ENCODE measurements at regions not wholly inside any gene's neighbourhood (a gene's known extent, or its start where the extent isn't known, plus 50 kb on each side); places are given as distances from the start of the nearest gene placed in this dataset.

DNA sequence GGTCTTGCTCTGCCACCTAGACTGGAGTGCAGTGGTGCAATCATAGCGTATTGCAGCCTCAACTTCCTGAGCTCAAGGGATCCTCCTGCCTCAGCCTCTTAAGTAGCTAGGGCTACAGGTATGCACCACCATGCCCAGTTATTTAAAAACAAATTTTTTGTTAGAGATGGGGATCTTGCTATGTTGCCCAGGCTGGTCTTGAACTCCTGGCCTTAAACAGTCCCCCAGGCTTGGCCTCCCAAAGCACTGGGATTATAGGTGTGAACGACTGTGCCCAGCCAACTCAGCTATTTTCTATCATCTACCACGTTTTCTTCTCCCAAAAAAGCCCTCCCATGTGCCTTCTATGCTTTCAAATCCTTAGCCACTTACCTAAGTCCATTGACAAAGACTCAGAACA, 243.7 kb upstream of the SOX4 start:
- TF ChIP-seq, protein P1, sequence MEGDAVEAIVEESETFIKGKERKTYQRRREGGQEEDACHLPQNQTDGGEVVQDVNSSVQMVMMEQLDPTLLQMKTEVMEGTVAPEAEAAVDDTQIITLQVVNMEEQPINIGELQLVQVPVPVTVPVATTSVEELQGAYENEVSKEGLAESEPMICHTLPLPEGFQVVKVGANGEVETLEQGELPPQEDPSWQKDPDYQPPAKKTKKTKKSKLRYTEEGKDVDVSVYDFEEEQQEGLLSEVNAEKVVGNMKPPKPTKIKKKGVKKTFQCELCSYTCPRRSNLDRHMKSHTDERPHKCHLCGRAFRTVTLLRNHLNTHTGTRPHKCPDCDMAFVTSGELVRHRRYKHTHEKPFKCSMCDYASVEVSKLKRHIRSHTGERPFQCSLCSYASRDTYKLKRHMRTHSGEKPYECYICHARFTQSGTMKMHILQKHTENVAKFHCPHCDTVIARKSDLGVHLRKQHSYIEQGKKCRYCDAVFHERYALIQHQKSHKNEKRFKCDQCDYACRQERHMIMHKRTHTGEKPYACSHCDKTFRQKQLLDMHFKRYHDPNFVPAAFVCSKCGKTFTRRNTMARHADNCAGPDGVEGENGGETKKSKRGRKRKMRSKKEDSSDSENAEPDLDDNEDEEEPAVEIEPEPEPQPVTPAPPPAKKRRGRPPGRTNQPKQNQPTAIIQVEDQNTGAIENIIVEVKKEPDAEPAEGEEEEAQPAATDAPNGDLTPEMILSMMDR (conservative IDR thresholded peaks at IDR 0.05): no peak
- TF ChIP-seq ZFX (IDR thresholded peaks at IDR 0.05): no peak
